SK-N-SH (cell line): ENCODE measurements at regions not wholly inside any gene's neighbourhood (a gene's known extent, or its start where the extent isn't known, plus 50 kb on each side); places are given as distances from the start of the nearest gene placed in this dataset.

ENCODE experiments used
- CTCF ChIA-PET: fragments of 300-600, 350-600 bp; formaldehyde crosslinking; extraction: SDS; loops from one replicate; lab custom pipeline; 2021; lab: Yijun Ruan, JAX
- POLR2A ChIA-PET: fragments of 350-600 bp; sonication (Branson Sonifier 250); formaldehyde crosslinking; extraction: SDS; loops from one replicate; lab custom pipeline; 2020; ENCODE audit warnings: antibody characterized with exemption, inconsistent platforms; lab: Yijun Ruan, JAX
- DNase-seq: peaks from one replicate; pipeline ENCODE4 v3.0.0; 2012
- H2AFZ ChIP-seq: fragments of 200-600 bp; sonication (generic); 2 replicates; pipeline ENCODE4 v1.8.1; 2016; ENCODE audit warnings: antibody characterized with exemption, mild to moderate bottlenecking, low read depth
- H3F3A ChIP-seq: fragments of 200-600 bp; sonication (generic); replicated peaks from 2 replicates; pipeline ENCODE3; 2016; ENCODE audit warnings: antibody characterized with exemption, mild to moderate bottlenecking; ENCODE audit not compliant: insufficient read depth
- H3K27ac ChIP-seq, 2 experiments: fragments of 200-500 bp in 1 of 2; fragments of 200-600 bp in 1 of 2; sonication (Bioruptor generic) in 1 of 2; sonication (generic), shearing (Covaris generic) in 1 of 2; 2 replicates each; pipeline versions ENCODE4 v1.5.1 to v1.6.1; 2014 to 2016; ENCODE audit warnings: low read depth in 2 of 2, inconsistent platforms in 1 of 2, low read length in 1 of 2, mild to moderate bottlenecking in 1 of 2, mixed read lengths in 1 of 2
- H3K27me3 ChIP-seq: fragments of 200-600 bp; sonication (generic), shearing (Covaris generic); 2 replicates; pipeline ENCODE4 v1.6.1; 2016; ENCODE audit warnings: mixed run types; ENCODE audit not compliant: insufficient read depth
- H3K36me3 ChIP-seq, 2 experiments: fragments of 200-500 bp in 1 of 2; fragments of 200-600 bp in 1 of 2; sonication (Bioruptor generic) in 1 of 2; sonication (generic) in 1 of 2; replicated peaks in 1 of 2; 2 replicates each; pipeline versions ENCODE3 to v1.5.1; 2014 to 2016; ENCODE audit warnings: low read length in 1 of 2, mild to moderate bottlenecking in 1 of 2; ENCODE audit not compliant: insufficient read depth in 2 of 2, control insufficient read depth in 1 of 2
- H3K4me1 ChIP-seq, 2 experiments: fragments of 200-500 bp in 1 of 2; fragments of 200-600 bp in 1 of 2; sonication (Bioruptor generic) in 1 of 2; sonication (generic), shearing (Covaris generic) in 1 of 2; 2 replicates each; pipeline versions ENCODE4 v1.5.1 to v1.6.1; 2014 to 2016; ENCODE audit warnings: low read depth in 1 of 2, low read length in 1 of 2, mixed run types in 1 of 2; ENCODE audit not compliant: insufficient read depth in 2 of 2, control insufficient read depth in 1 of 2
- H3K4me2 ChIP-seq: fragments of 200-600 bp; sonication (generic), shearing (Covaris generic); 2 replicates; pipeline ENCODE4 v1.6.1; 2017; ENCODE audit warnings: mixed run types
- H3K4me3 ChIP-seq, 2 experiments: fragments of 200-500 bp in 1 of 2; fragments of 200-600 bp in 1 of 2; sonication (Bioruptor generic) in 1 of 2; sonication (generic), shearing (Covaris generic) in 1 of 2; 2 replicates each; pipeline versions ENCODE4 v1.5.1 to v1.8.1; 2014 to 2016; ENCODE audit warnings: low read depth in 2 of 2, inconsistent platforms in 1 of 2, low read length in 1 of 2, mild to moderate bottlenecking in 1 of 2, mixed read lengths in 1 of 2, moderate library complexity in 1 of 2
- H3K79me2 ChIP-seq: fragments of 200-600 bp; sonication (generic); 2 replicates; pipeline ENCODE4 v1.8.1; 2017; ENCODE audit warnings: mild to moderate bottlenecking; ENCODE audit not compliant: insufficient read depth
- H3K9ac ChIP-seq: fragments of 200-600 bp; sonication (generic); 2 replicates; pipeline ENCODE4 v1.6.1; 2017; ENCODE audit warnings: mixed run types
- H3K9me2 ChIP-seq: fragments of 200-600 bp; sonication (generic); 2 replicates; pipeline ENCODE4 v1.6.1; 2017; ENCODE audit warnings: mixed run types
- H3K9me3 ChIP-seq: fragments of 200-600 bp; sonication (generic); 2 replicates; pipeline ENCODE4 v1.6.1; 2017; ENCODE audit warnings: mixed run types, mild to moderate bottlenecking, moderate library complexity
- H4K20me1 ChIP-seq: fragments of 200-600 bp; sonication (generic); 2 replicates; pipeline ENCODE4 v1.6.1; 2017; ENCODE audit warnings: mild to moderate bottlenecking, mixed run types; ENCODE audit not compliant: insufficient read depth
- FOSL2 ChIP-seq: IDR thresholded peaks from 2 replicates; pipeline ENCODE4 v1.4.0; 2012; ENCODE audit warnings: low read depth, mild to moderate bottlenecking, moderate library complexity, borderline replicate concordance
- FOXM1 ChIP-seq: IDR thresholded peaks from 2 replicates; pipeline ENCODE4 v1.4.0; 2012; ENCODE audit warnings: low read depth, mild to moderate bottlenecking
- GABPA ChIP-seq: IDR thresholded peaks from 2 replicates; pipeline ENCODE4 v1.4.0; 2012; ENCODE audit warnings: low read depth, mild to moderate bottlenecking
- MXI1 ChIP-seq: IDR thresholded peaks from 2 replicates; pipeline ENCODE4 v1.6.1; 2012; ENCODE audit warnings: mild to moderate bottlenecking, low read depth, low read length, improper control_type of control experiment
- NRF1 ChIP-seq: IDR thresholded peaks from 2 replicates; pipeline ENCODE4 v1.6.1; 2012; ENCODE audit warnings: low read depth, mild to moderate bottlenecking, low read length
- RXRA ChIP-seq: IDR thresholded peaks from 2 replicates; pipeline ENCODE4 v1.4.0; 2012; ENCODE audit warnings: low read depth, mild to moderate bottlenecking, borderline replicate concordance
- SMC3 ChIP-seq: IDR thresholded peaks from 2 replicates; pipeline ENCODE4 v1.6.1; 2012; ENCODE audit warnings: low read depth, low read length, improper control_type of control experiment
- TAF1 ChIP-seq: IDR thresholded peaks from 2 replicates; pipeline ENCODE4 v1.6.1; 2012; ENCODE audit warnings: low read depth, mild to moderate bottlenecking, low read length, moderate library complexity, borderline replicate concordance
- TCF12 ChIP-seq: IDR thresholded peaks from 2 replicates; pipeline ENCODE4 v1.4.0; 2012
- YY1 ChIP-seq: IDR thresholded peaks from 2 replicates; pipeline ENCODE4 v1.4.0; 2012; ENCODE audit warnings: low read depth, mild to moderate bottlenecking
- WGBS: methylation state at CpG from one replicate; pipeline ENCODE4 v1.1.6; 2017; ENCODE audit warnings: low lambda C conversion rate; 5-methylcytosine and 5-hydroxymethylcytosine counted together
- TF ChIP-seq, protein P1 (sequence below): fragments of 150-350 bp; IDR thresholded peaks from 2 replicates; pipeline ENCODE4 v1.6.1; 2017; ENCODE audit warnings: antibody characterized with exemption, low read length, low read depth, borderline replicate concordance
- TF ChIP-seq, protein P2 (sequence below): fragments of 150-350 bp; IDR thresholded peaks from 2 replicates; pipeline ENCODE4 v1.6.1; 2016; ENCODE audit warnings: mild to moderate bottlenecking, low read depth, low read length
- TF ChIP-seq, protein P3 (sequence below): IDR thresholded peaks from 2 replicates; pipeline ENCODE4 v1.4.0; 2012; ENCODE audit warnings: low read depth, borderline replicate concordance
- TF ChIP-seq, protein P4 (sequence below): IDR thresholded peaks from 2 replicates; pipeline ENCODE4; 2012

DNA sequence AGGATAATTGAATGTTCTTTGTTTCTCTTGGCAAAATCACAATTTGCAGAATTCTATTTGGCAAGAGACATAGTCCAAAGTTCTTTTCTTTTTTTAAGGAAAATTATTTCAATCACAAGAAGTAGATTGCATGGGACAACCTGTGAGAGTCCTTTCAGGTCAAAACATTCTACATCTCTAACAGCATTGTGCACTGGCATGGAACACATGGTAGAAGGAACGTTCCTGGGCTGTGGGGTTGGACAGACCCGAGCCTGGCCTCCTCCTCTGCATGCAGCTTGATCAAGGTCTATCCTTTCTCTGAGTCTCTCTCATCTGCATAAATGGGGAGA, 88.6 kb upstream of the CPSF6 start:
- Histone ChIP-seq H3K9ac (no peak overlapping the region), H3K4me3 (no peak overlapping the region), H3F3A (no peaks in the 10 kb centered on the region), H3K4me1 (peaks cover 0 to 2% of the 10 kb centered on the region in 2 experiments; a peak in 1 of 4 replicates), H3K4me2 (no peak overlapping the region), H3K27ac (no peak overlapping the region), H3K9me2 (no peaks in the 10 kb centered on the region), H3K36me3 (no peaks in the 10 kb centered on the region), H3K27me3 (no peaks in the 10 kb centered on the region), H3K9me3 (no peaks in the 10 kb centered on the region)
- ChIA-PET POLR2A (no interaction called here), CTCF (no interaction called here)
- DNase-seq: no peak
- TF ChIP-seq FOXM1 (no peak), TAF1 (no peak), YY1 (no peak), GABPA (no peak), SMC3 (no peak), TCF12 (no peak), MXI1 (no peak), NRF1 (no peak), RXRA (no peak)
- TF ChIP-seq, protein P1, sequence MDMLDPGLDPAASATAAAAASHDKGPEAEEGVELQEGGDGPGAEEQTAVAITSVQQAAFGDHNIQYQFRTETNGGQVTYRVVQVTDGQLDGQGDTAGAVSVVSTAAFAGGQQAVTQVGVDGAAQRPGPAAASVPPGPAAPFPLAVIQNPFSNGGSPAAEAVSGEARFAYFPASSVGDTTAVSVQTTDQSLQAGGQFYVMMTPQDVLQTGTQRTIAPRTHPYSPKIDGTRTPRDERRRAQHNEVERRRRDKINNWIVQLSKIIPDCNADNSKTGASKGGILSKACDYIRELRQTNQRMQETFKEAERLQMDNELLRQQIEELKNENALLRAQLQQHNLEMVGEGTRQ: no peak
- TF ChIP-seq, protein P2, sequence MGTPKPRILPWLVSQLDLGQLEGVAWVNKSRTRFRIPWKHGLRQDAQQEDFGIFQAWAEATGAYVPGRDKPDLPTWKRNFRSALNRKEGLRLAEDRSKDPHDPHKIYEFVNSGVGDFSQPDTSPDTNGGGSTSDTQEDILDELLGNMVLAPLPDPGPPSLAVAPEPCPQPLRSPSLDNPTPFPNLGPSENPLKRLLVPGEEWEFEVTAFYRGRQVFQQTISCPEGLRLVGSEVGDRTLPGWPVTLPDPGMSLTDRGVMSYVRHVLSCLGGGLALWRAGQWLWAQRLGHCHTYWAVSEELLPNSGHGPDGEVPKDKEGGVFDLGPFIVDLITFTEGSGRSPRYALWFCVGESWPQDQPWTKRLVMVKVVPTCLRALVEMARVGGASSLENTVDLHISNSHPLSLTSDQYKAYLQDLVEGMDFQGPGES: no peak
- TF ChIP-seq, protein P3, sequence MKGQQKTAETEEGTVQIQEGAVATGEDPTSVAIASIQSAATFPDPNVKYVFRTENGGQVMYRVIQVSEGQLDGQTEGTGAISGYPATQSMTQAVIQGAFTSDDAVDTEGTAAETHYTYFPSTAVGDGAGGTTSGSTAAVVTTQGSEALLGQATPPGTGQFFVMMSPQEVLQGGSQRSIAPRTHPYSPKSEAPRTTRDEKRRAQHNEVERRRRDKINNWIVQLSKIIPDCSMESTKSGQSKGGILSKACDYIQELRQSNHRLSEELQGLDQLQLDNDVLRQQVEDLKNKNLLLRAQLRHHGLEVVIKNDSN: no peak
- TF ChIP-seq, protein P4, sequence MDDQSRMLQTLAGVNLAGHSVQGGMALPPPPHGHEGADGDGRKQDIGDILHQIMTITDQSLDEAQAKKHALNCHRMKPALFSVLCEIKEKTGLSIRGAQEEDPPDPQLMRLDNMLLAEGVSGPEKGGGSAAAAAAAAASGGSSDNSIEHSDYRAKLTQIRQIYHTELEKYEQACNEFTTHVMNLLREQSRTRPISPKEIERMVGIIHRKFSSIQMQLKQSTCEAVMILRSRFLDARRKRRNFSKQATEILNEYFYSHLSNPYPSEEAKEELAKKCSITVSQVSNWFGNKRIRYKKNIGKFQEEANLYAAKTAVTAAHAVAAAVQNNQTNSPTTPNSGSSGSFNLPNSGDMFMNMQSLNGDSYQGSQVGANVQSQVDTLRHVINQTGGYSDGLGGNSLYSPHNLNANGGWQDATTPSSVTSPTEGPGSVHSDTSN: no peak
- TF ChIP-seq, all 33 proteins: peak for 0
- Histone ChIP-seq H3K79me2 (no peaks in the 10 kb centered on the region), H4K20me1 (no peaks in the 10 kb centered on the region), H2AFZ (no peak overlapping the region)
- 45% methylated on average over 2 of the region's 2 CpGs for WGBS

DNA sequence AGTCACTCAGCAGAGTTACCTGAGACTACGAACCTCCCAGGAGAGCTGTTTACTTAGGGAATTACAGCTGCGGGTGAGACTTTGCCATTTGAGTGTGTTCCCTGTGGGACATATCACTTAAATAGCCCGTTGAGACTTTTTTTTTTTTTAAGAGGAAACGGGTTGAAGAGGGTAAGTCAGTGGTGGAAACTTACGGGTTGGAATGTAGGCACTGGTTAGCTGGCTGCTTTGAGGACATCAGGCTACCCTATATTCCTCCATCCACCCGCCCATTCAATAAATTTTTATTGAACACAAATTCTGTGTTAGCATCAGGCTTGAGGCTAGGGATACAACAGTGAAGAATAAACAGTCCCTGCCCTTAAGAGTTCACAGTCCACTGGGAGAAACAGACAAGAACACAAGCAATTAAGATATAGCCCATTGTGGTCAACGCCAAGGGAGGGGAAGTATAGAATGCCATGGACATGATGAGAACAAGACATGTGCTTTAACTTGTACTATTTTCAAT, 88.1 kb upstream of the CPSF6 start:
- WGBS: 48% methylated on average over 7 of the region's 7 CpGs
- no peaks in the 10 kb centered on the region for H3F3A ChIP-seq
- POLR2A ChIA-PET: no interaction called here
- CTCF ChIA-PET: interaction anchor here (0.6 kb wide), 1 partner anchor 9 kb away, joined by 3 read pairs; no protein-coding TSS in a partner anchor
- H3K27ac ChIP-seq: no peak overlapping the region
- no peak overlapping the region for H2AFZ ChIP-seq
- H4K20me1 ChIP-seq: no peaks in the 10 kb centered on the region
- H3K9me2 ChIP-seq: no peaks in the 10 kb centered on the region
- H3K4me2 ChIP-seq: no peak overlapping the region
- no peaks in the 10 kb centered on the region for H3K27me3 ChIP-seq
- peaks cover 0 to 2% of the 10 kb centered on the region in 2 experiments; a peak in 1 of 4 replicates for H3K4me1 ChIP-seq
- H3K36me3 ChIP-seq: no peaks in the 10 kb centered on the region
- no peak for DNase-seq
- TF ChIP-seq FOSL2: no peak
- TF ChIP-seq TCF12: peak; percentile 27; the same call in 1 of the 2 replicates
- H3K9ac ChIP-seq: no peak overlapping the region
- no peaks in the 10 kb centered on the region for H3K79me2 ChIP-seq
- H3K9me3 ChIP-seq: no peaks in the 10 kb centered on the region
- no peak overlapping the region for H3K4me3 ChIP-seq
